Neural cell (in vitro differentiated cells): ENCODE measurements at regions not wholly inside any gene's neighbourhood (a gene's known extent, or its start where the extent isn't known, plus 50 kb on each side); places are given as distances from the start of the nearest gene placed in this dataset.
"Not testable (repeated sequence)": the region's sequence is repeated elsewhere in the genome, so short reads cannot be mapped to it uniquely, and the experiment has no call there.

Experiments
- H2AFZ ChIP-seq: fragments of 200-600, 300-800 bp; sonication (generic), shearing (Covaris generic); 2 replicates; pipeline ENCODE4 v1.6.0; 2014; ENCODE audit warnings: low read depth, mild to moderate bottlenecking, antibody characterized with exemption, low read length, moderate library complexity
- H3F3A ChIP-seq: fragments of 200-600 bp; shearing (Covaris generic); 2 replicates; pipeline ENCODE4 v1.6.1; 2016; ENCODE audit warnings: mild to moderate bottlenecking, moderate library complexity, mixed read lengths, antibody characterized with exemption, low read length; ENCODE audit not compliant: insufficient read depth, poor library complexity, severe bottlenecking
- H3K27ac ChIP-seq: fragments of 200-600, 300-800 bp; sonication (generic), shearing (Covaris generic); 2 replicates; pipeline ENCODE4 v1.5.1; 2014; ENCODE audit warnings: mild to moderate bottlenecking, low read length, moderate library complexity
- H3K27me3 ChIP-seq: fragments of 300-800, 200-600 bp; sonication (generic), shearing (Covaris generic); 2 replicates; pipeline ENCODE4 v1.6.0; 2014; ENCODE audit warnings: mild to moderate bottlenecking, low read depth, low read length, moderate library complexity; ENCODE audit not compliant: insufficient read depth
- H3K36me3 ChIP-seq: fragments of 300-800, 200-600 bp; sonication (generic), shearing (Covaris generic); 2 replicates; pipeline ENCODE4 v1.5.1; 2014; ENCODE audit warnings: mild to moderate bottlenecking, antibody characterized with exemption, low read length, moderate library complexity; ENCODE audit not compliant: insufficient read depth
- H3K4me2 ChIP-seq: fragments of 300-800, 200-600 bp; sonication (generic), shearing (Covaris generic); 2 replicates; pipeline ENCODE4 v1.6.0; 2014; ENCODE audit warnings: mild to moderate bottlenecking, low read length
- H3K4me3 ChIP-seq: fragments of 300-800, 200-600 bp; sonication (generic), shearing (Covaris generic); 2 replicates; pipeline ENCODE4 v1.5.1; 2014; ENCODE audit warnings: mild to moderate bottlenecking, low read length, moderate library complexity
- H3K79me2 ChIP-seq: fragments of 200-600 bp; shearing (Covaris generic); replicated peaks from 2 replicates; pipeline ENCODE4 v1.6.0; 2014; ENCODE audit warnings: mild to moderate bottlenecking, low read length, moderate library complexity; ENCODE audit not compliant: insufficient read depth
- H3K9ac ChIP-seq: fragments of 300-800, 200-600 bp; sonication (generic), shearing (Covaris generic); 2 replicates; pipeline ENCODE4 v1.6.1; 2016; ENCODE audit warnings: mild to moderate bottlenecking, low read length, mixed read lengths
- H3K9me2 ChIP-seq: fragments of 200-600 bp; shearing (Covaris generic); 2 replicates; pipeline ENCODE4 v1.6.1; 2016; ENCODE audit warnings: mild to moderate bottlenecking, low read length, mixed read lengths; ENCODE audit not compliant: insufficient read depth
- H3K9me3 ChIP-seq: fragments of 200-600, 300-800 bp; sonication (generic), shearing (Covaris generic); 2 replicates; pipeline ENCODE4 v1.6.1; 2016; ENCODE audit warnings: mild to moderate bottlenecking, mixed run types, low read length, moderate library complexity, mixed read lengths
- H4K20me1 ChIP-seq: fragments of 200-600 bp; shearing (Covaris generic); 2 replicates; pipeline ENCODE4 v1.6.1; 2016; ENCODE audit warnings: mild to moderate bottlenecking, mixed run types; ENCODE audit not compliant: insufficient read depth
- EP300 ChIP-seq: fragments of 450-650 bp; conservative IDR thresholded peaks from 2 replicates; pipeline ENCODE4 v1.6.1; 2014; ENCODE audit warnings: antibody characterized with exemption, mild to moderate bottlenecking, moderate library complexity; ENCODE audit not compliant: poor library complexity, severe bottlenecking
- EZH2 ChIP-seq: fragments of 200-600, 300-800 bp; shearing (Covaris generic), sonication (generic); IDR thresholded peaks from 2 replicates; pipeline ENCODE4 v1.6.1; 2014; ENCODE audit warnings: antibody characterized with exemption, low read length, borderline replicate concordance, mild to moderate bottlenecking; ENCODE audit not compliant: insufficient read depth, poor library complexity, severe bottlenecking
- MXI1 ChIP-seq: fragments of 450-650 bp; conservative IDR thresholded peaks from 2 replicates; pipeline ENCODE4 v1.6.1; 2014; ENCODE audit warnings: antibody characterized with exemption, mild to moderate bottlenecking; ENCODE audit not compliant: poor library complexity, severe bottlenecking
- POLR2AphosphoS5 ChIP-seq: IDR thresholded peaks from 2 replicates; pipeline ENCODE4 v1.6.1; 2012
- RAD21 ChIP-seq: fragments of 450-650 bp; conservative IDR thresholded peaks from 2 replicates; pipeline ENCODE4 v1.6.1; 2014; ENCODE audit warnings: antibody characterized with exemption, mild to moderate bottlenecking, moderate library complexity
- SMC3 ChIP-seq: fragments of 450-650 bp; conservative IDR thresholded peaks from 2 replicates; pipeline ENCODE4 v1.6.1; 2014; ENCODE audit warnings: antibody characterized with exemption, mild to moderate bottlenecking, moderate library complexity; ENCODE audit not compliant: poor library complexity
- TAF1 ChIP-seq: IDR thresholded peaks from 2 replicates; pipeline ENCODE4 v1.6.1; 2012; ENCODE audit warnings: low read depth
- TF ChIP-seq, protein P1 (sequence below): IDR thresholded peaks from 2 replicates; pipeline ENCODE4 v1.6.1; 2012; ENCODE audit warnings: borderline replicate concordance
- TF ChIP-seq, protein P2 (sequence below): fragments of 450-650 bp; IDR thresholded peaks from 2 replicates; pipeline ENCODE4 v1.5.1; 2014; ENCODE audit warnings: antibody characterized with exemption, mild to moderate bottlenecking, moderate library complexity; ENCODE audit not compliant: poor library complexity, severe bottlenecking

DNA sequence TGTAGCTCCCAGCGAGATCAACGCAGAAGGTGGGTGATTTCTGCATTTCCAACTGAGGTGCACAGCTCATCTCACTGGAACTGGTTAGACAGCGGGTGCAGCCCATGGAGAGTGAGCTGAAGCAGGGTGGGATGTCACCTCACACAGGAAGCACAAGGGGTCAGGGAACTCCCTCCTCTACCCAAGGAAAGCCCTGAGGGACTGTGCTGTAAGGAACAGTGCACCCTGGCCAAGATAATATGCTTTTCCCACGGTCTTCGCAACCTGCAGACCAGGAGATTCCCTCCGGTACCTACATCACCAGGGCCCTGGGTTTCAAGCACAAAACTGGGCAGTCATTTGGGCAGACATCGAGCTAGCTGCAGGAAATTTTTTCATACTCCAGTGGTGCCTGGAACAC lies 216.4 kb upstream of the TET2 start:
- no peak overlapping the region for H2AFZ ChIP-seq
- H3K4me2 ChIP-seq, result no peak overlapping the region
- H3K36me3 ChIP-seq, result no peaks in the 10 kb centered on the region
- no peaks in the 10 kb centered on the region for H3K9me3 ChIP-seq
- no peaks in the 10 kb centered on the region for H3K79me2 ChIP-seq
- no peak overlapping the region for H3K9ac ChIP-seq
- no peaks in the 10 kb centered on the region for H4K20me1 ChIP-seq
- no peaks in the 10 kb centered on the region for H3K9me2 ChIP-seq
- no peaks in the 10 kb centered on the region for H3F3A ChIP-seq
- no peak overlapping the region for H3K27ac ChIP-seq
- H3K4me3 ChIP-seq, result no peak overlapping the region
- TF ChIP-seq EZH2 (no peak), SMC3 (no peak), TAF1 (no peak), POLR2AphosphoS5 (no peak), RAD21 (no peak), MXI1 (no peak), EP300 (no peak)
- TF ChIP-seq, protein P1, sequence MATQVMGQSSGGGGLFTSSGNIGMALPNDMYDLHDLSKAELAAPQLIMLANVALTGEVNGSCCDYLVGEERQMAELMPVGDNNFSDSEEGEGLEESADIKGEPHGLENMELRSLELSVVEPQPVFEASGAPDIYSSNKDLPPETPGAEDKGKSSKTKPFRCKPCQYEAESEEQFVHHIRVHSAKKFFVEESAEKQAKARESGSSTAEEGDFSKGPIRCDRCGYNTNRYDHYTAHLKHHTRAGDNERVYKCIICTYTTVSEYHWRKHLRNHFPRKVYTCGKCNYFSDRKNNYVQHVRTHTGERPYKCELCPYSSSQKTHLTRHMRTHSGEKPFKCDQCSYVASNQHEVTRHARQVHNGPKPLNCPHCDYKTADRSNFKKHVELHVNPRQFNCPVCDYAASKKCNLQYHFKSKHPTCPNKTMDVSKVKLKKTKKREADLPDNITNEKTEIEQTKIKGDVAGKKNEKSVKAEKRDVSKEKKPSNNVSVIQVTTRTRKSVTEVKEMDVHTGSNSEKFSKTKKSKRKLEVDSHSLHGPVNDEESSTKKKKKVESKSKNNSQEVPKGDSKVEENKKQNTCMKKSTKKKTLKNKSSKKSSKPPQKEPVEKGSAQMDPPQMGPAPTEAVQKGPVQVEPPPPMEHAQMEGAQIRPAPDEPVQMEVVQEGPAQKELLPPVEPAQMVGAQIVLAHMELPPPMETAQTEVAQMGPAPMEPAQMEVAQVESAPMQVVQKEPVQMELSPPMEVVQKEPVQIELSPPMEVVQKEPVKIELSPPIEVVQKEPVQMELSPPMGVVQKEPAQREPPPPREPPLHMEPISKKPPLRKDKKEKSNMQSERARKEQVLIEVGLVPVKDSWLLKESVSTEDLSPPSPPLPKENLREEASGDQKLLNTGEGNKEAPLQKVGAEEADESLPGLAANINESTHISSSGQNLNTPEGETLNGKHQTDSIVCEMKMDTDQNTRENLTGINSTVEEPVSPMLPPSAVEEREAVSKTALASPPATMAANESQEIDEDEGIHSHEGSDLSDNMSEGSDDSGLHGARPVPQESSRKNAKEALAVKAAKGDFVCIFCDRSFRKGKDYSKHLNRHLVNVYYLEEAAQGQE, result no peak
- TF ChIP-seq, protein P2, sequence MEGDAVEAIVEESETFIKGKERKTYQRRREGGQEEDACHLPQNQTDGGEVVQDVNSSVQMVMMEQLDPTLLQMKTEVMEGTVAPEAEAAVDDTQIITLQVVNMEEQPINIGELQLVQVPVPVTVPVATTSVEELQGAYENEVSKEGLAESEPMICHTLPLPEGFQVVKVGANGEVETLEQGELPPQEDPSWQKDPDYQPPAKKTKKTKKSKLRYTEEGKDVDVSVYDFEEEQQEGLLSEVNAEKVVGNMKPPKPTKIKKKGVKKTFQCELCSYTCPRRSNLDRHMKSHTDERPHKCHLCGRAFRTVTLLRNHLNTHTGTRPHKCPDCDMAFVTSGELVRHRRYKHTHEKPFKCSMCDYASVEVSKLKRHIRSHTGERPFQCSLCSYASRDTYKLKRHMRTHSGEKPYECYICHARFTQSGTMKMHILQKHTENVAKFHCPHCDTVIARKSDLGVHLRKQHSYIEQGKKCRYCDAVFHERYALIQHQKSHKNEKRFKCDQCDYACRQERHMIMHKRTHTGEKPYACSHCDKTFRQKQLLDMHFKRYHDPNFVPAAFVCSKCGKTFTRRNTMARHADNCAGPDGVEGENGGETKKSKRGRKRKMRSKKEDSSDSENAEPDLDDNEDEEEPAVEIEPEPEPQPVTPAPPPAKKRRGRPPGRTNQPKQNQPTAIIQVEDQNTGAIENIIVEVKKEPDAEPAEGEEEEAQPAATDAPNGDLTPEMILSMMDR, result no peak
- no peaks in the 10 kb centered on the region for H3K27me3 ChIP-seq

DNA sequence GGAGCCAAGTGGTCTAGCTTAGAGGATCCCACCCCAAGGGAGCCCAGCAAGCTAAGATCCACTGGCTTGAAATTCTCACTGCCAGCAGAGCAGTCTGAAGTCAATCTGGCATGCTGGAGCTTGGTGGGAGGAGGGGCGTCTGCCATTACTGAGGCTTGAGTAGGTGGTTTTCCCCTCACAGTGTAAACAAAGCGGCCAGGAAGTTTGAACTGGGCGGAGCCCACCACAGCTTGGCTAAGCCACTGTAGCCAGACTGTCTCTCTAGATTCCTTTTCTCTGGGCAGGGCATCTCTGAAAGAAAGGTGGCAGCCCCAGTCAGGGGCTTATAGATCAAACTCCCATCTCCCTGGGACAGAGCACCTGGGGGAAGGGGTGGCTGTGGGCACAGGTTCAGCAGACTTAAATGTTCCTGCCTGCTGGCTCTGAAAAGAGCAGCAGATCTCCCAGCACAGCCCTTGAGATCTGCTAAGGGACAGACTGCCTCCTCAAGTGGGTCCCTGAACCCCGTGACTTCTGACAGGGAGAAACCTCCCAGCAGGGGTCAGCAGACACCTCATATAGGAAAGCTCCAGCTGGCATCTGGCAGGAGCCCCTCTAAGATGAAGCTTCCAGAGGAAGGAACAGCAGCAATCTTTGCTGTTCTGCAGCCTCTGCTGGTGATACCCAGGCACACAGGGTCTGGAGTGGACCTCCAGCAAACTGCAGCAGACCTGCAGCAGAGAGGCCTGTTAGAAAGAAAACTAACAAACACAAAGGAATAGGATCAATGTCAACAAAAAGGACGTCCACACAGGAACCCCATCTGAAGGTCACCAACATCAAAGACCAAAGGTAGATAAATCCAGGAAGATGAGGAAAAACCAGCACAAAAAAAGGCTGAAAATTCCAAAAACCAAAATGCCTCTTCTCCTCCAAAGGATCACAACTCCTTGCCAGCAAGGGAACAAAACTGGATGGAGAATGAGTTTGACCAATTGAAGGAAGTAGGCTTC lies 215.6 kb upstream of the TET2 start:
- H3K9ac ChIP-seq, H3K9me2 ChIP-seq, H3F3A ChIP-seq, H2AFZ ChIP-seq, H3K27me3 ChIP-seq, H3K9me3 ChIP-seq, H3K79me2 ChIP-seq, H3K4me2 ChIP-seq, H3K4me3 ChIP-seq, H3K27ac ChIP-seq, H3K36me3 ChIP-seq, H4K20me1 ChIP-seq: not testable (repeated sequence)
